ENCODE measurements at regions not wholly inside any gene's neighbourhood (a gene's known extent, or its start where the extent isn't known, plus 50 kb on each side); places are given as distances from the start of the nearest gene placed in this dataset.

DNA sequence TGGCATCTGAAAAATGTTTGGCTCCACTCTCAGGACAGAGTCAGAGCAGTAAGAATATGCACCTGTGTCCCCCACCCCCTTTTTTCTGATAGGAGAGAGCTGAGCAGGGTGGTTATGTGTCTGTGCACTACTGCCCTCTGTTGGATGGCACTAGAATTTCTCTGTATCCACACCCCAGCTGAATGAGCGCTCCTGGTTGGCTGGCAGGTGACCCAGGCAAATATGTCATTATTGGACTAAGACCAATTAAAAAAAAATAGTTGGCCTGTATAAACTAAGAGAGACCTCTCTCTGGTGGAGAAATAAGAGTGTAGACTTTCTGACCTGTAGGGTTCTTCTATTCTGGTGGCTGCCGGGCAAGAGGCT is 107.0 kb downstream of the PTCSC3 start (continued):
- TF ChIP-seq, protein P1, sequence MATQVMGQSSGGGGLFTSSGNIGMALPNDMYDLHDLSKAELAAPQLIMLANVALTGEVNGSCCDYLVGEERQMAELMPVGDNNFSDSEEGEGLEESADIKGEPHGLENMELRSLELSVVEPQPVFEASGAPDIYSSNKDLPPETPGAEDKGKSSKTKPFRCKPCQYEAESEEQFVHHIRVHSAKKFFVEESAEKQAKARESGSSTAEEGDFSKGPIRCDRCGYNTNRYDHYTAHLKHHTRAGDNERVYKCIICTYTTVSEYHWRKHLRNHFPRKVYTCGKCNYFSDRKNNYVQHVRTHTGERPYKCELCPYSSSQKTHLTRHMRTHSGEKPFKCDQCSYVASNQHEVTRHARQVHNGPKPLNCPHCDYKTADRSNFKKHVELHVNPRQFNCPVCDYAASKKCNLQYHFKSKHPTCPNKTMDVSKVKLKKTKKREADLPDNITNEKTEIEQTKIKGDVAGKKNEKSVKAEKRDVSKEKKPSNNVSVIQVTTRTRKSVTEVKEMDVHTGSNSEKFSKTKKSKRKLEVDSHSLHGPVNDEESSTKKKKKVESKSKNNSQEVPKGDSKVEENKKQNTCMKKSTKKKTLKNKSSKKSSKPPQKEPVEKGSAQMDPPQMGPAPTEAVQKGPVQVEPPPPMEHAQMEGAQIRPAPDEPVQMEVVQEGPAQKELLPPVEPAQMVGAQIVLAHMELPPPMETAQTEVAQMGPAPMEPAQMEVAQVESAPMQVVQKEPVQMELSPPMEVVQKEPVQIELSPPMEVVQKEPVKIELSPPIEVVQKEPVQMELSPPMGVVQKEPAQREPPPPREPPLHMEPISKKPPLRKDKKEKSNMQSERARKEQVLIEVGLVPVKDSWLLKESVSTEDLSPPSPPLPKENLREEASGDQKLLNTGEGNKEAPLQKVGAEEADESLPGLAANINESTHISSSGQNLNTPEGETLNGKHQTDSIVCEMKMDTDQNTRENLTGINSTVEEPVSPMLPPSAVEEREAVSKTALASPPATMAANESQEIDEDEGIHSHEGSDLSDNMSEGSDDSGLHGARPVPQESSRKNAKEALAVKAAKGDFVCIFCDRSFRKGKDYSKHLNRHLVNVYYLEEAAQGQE (IDR thresholded peaks at IDR 0.05; ENCODE audit: borderline replicate concordance), result 0 out of 2 replicates have a peak, but pooled peaks have one; percentile 12
- TF ChIP-seq, protein P1 (CRISPR knock-in tag; IDR thresholded peaks at IDR 0.05; ENCODE audit: low read depth), result no peak
- TF ChIP-seq SMC3 (conservative IDR thresholded peaks at IDR 0.05; ENCODE audit: insufficient read depth, low read depth, low read length), result 0 out of 2 replicates have a peak, but pooled peaks have one; percentile 22
- TF ChIP-seq SREBF2 (CRISPR knock-in tag; IDR thresholded peaks at IDR 0.05), result no peak
- no peak for TF ChIP-seq ZBTB17 (CRISPR knock-in tag; IDR thresholded peaks at IDR 0.05)
- TF ChIP-seq ESRRB (CRISPR knock-in tag; IDR thresholded peaks at IDR 0.05; ENCODE audit: borderline replicate concordance), result no peak
- TF ChIP-seq NCOR1 (IDR thresholded peaks at IDR 0.05), result no peak
- no peak for TF ChIP-seq RUNX1 (IDR thresholded peaks at IDR 0.05; ENCODE audit: low read depth)
- no peak for TF ChIP-seq RNF219 (CRISPR knock-in tag; IDR thresholded peaks at IDR 0.05)
- no peak for TF ChIP-seq TCF15 (CRISPR knock-in tag; IDR thresholded peaks at IDR 0.05)
- TF ChIP-seq RBM22 (IDR thresholded peaks at IDR 0.05; ENCODE audit: low read depth, low read length, poor library complexity, severe bottlenecking), result no peak
- peak in 1 of 2 experiments; percentile 40; a peak in 2 of 4 replicates for TF ChIP-seq RAD21 (CRISPR knock-in tag; conservative IDR thresholded peaks at IDR 0.05 in 1 of 2, IDR thresholded peaks at IDR 0.05 in 1 of 2)
- TF ChIP-seq GABPB1 (CRISPR knock-in tag; IDR thresholded peaks at IDR 0.05), result no peak
- TF ChIP-seq, protein P2, sequence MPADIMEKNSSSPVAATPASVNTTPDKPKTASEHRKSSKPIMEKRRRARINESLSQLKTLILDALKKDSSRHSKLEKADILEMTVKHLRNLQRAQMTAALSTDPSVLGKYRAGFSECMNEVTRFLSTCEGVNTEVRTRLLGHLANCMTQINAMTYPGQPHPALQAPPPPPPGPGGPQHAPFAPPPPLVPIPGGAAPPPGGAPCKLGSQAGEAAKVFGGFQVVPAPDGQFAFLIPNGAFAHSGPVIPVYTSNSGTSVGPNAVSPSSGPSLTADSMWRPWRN (IDR thresholded peaks at IDR 0.05; ENCODE audit: low read depth), result no peak
- no peak for TF ChIP-seq SMARCA4 (IDR thresholded peaks at IDR 0.05)
- no peak for TF ChIP-seq PHF21A (IDR thresholded peaks at IDR 0.05; ENCODE audit: borderline replicate concordance, low read depth)
- TF ChIP-seq MYC (IDR thresholded peaks at IDR 0.05; ENCODE audit: low read depth, low read length), result no peak
- no peak for TF ChIP-seq MYC (CRISPR knock-in tag; IDR thresholded peaks at IDR 0.05; ENCODE audit: borderline replicate concordance, low read depth)
- TF ChIP-seq ZC3H11A (IDR thresholded peaks at IDR 0.05; ENCODE audit: low read depth, low read length), result no peak

Data from K562 (cell line).